GM12878 (cell line): ENCODE measurements at regions not wholly inside any gene's neighbourhood (a gene's known extent, or its start where the extent isn't known, plus 50 kb on each side); places are given as distances from the start of the nearest gene placed in this dataset.

Experiments used
- ATF7 ChIP-seq: fragments of 450-650 bp; IDR thresholded peaks from 2 replicates; pipeline ENCODE4 v1.6.1; 2016; ENCODE audit warnings: low read depth, mild to moderate bottlenecking
- BCLAF1 ChIP-seq: fragments of 450-650 bp; IDR thresholded peaks from 2 replicates; pipeline ENCODE4 v1.6.1; 2017; ENCODE audit warnings: antibody characterized with exemption, mild to moderate bottlenecking, moderate library complexity
- IKZF1 ChIP-seq: fragments of 450-650 bp; conservative IDR thresholded peaks from 2 replicates; pipeline ENCODE4 v1.6.1; 2017; ENCODE audit warnings: antibody characterized with exemption, mild to moderate bottlenecking
- IRF5 ChIP-seq: fragments of 450-650 bp; IDR thresholded peaks from 2 replicates; pipeline ENCODE4 v1.6.1; 2017; ENCODE audit warnings: borderline replicate concordance
- MLLT1 ChIP-seq: fragments of 450-650 bp; IDR thresholded peaks from 2 replicates; pipeline ENCODE4 v1.6.1; 2016; ENCODE audit warnings: mild to moderate bottlenecking
- MTA2 ChIP-seq: fragments of 450-650 bp; IDR thresholded peaks from 2 replicates; pipeline ENCODE4 v1.6.1; 2016; ENCODE audit warnings: low read depth, mild to moderate bottlenecking, moderate library complexity
- MYC ChIP-seq: IDR thresholded peaks from 2 replicates; pipeline ENCODE4 v1.6.1; 2011; ENCODE audit warnings: mild to moderate bottlenecking, low read length, moderate library complexity, inconsistent platforms; ENCODE audit not compliant: insufficient read depth, insufficient replicate concordance, insufficient read length, severe bottlenecking
- NFYA ChIP-seq: IDR thresholded peaks from 2 replicates; pipeline ENCODE4 v1.6.1; 2011; ENCODE audit warnings: low read depth, mild to moderate bottlenecking, low read length, improper control_type of control experiment, borderline replicate concordance
- PML ChIP-seq: IDR thresholded peaks from 2 replicates; pipeline ENCODE4 v1.6.1; 2012; ENCODE audit warnings: low read length, inconsistent platforms
- POLR2AphosphoS5 ChIP-seq: IDR thresholded peaks from 2 replicates; pipeline ENCODE4 v1.6.1; 2011; ENCODE audit warnings: mild to moderate bottlenecking, low read length, inconsistent platforms
- RELA ChIP-seq: fragments of 450-650 bp; IDR thresholded peaks from 2 replicates; pipeline ENCODE4 v1.8.0; 2014; ENCODE audit warnings: borderline replicate concordance; ENCODE audit not compliant: partially characterized antibody
- SMC3 ChIP-seq: IDR thresholded peaks from 2 replicates; pipeline ENCODE4 v1.6.1; 2011; ENCODE audit warnings: low read length, improper control_type of control experiment, borderline replicate concordance
- SREBF1 ChIP-seq: IDR thresholded peaks from 2 replicates; pipeline ENCODE4 v1.6.1; 2012; ENCODE audit warnings: mild to moderate bottlenecking, low read length
- SRF ChIP-seq, 2 experiments: IDR thresholded peaks; 2 replicates each; pipeline ENCODE4 v1.6.1; 2011; ENCODE audit warnings: low read depth in 2 of 2, low read length in 2 of 2, mild to moderate bottlenecking in 1 of 2, moderate library complexity in 1 of 2
- ZBTB40 ChIP-seq: fragments of 450-650 bp; IDR thresholded peaks from 2 replicates; pipeline ENCODE4 v1.6.1; 2016; ENCODE audit warnings: mild to moderate bottlenecking, moderate library complexity, borderline replicate concordance
- ZNF207 ChIP-seq: fragments of 450-650 bp; IDR thresholded peaks from 2 replicates; pipeline ENCODE4 v1.6.1; 2014; ENCODE audit warnings: antibody characterized with exemption, mild to moderate bottlenecking, borderline replicate concordance
- ZNF592 ChIP-seq: fragments of 450-650 bp; IDR thresholded peaks from 2 replicates; pipeline ENCODE4 v1.6.1; 2017; ENCODE audit warnings: mild to moderate bottlenecking, moderate library complexity

GRCh38 chr2:145739681-145740080 is 1219.8 kb upstream of the ZEB2 start (continued):
- TF ChIP-seq ZBTB40 (no peak), POLR2AphosphoS5 (no peak), BCLAF1 (no peak), NFYA (no peak), RELA (no peak), SRF (IDR thresholded peaks at IDR 0.05; ENCODE audit: low read depth in 2 of 2, low read length in 2 of 2) (no peak), MLLT1 (no peak), IRF5 (no peak), ZNF207 (no peak), SMC3 (no peak), ZNF592 (no peak), IKZF1 (no peak), MTA2 (no peak), ATF7 (no peak), SREBF1 (no peak), PML (no peak), MYC (no peak)
